Right cardiac atrium (tissue), 5 donors: ENCODE measurements at regions not wholly inside any gene's neighbourhood (a gene's known extent, or its start where the extent isn't known, plus 50 kb on each side); places are given as distances from the start of the nearest gene placed in this dataset.

Experiments
- ATAC-seq, 2 donors: fragments of 200-7000 bp; cut with Tn5 transposase; one replicate each; pipeline versions ENCODE4 v1.8.0 to v1.9.1; 2020; ENCODE audit warnings: moderate library complexity in 2 of 2, mild to moderate bottlenecking in 1 of 2
- DNase-seq, 3 donors: peaks; one replicate each; pipeline ENCODE4 v3.0.0-alpha.2; 2020
- H3K27ac ChIP-seq: one replicate; pipeline ENCODE4 v1.5.1; 2013; ENCODE audit warnings: mild to moderate bottlenecking, low read length, control low read depth, moderate library complexity
- H3K27me3 ChIP-seq: one replicate; pipeline ENCODE4 v1.6.1; 2013; ENCODE audit not compliant: control insufficient read depth, insufficient read depth
- H3K4me1 ChIP-seq: one replicate; pipeline ENCODE4 v1.6.1; 2013; ENCODE audit warnings: low read length; ENCODE audit not compliant: control insufficient read depth, insufficient read depth
- H3K4me3 ChIP-seq: one replicate; pipeline ENCODE4 v1.5.1; 2013; ENCODE audit warnings: low read length, control low read depth
- H3K9me3 ChIP-seq: one replicate; pipeline ENCODE4 v1.6.1; 2013; ENCODE audit warnings: low read length; ENCODE audit not compliant: control insufficient read depth
- WGBS: extraction: QIAGEN DNeasy Blood & Tissue Kit; methylation state at CpG from one replicate; pipeline ENCODE4 v1.1.7; 2013; 5-methylcytosine and 5-hydroxymethylcytosine counted together
- intact Hi-C, 4 donors: fragments of 100-400 bp; cut with DNase I; formaldehyde crosslinking; loops; one replicate each; pipeline versions ENCODE4 v1.11.0 to v1.14.0; 2022 to 2023
- donor health status: healthy with polysubstance abuse.
- donor health status: DM: no; HTN: yes; CAD: no.
- donor health status: DM: no; HTN: no; CAD: no.
- donor health status: DM: no; HTN: yes; CAD: no; lungs with severe emphysema.
- donor health status: DM: yes; HTN: yes; CAD: no.

GRCh38 chr2:180495606-180496005 is 484.8 kb upstream of the UBE2E3 start:
- 48% methylated on average over 2 of the region's 2 CpGs for WGBS
- peak in 1 of 3 donors; percentile 43 for DNase-seq
- no peak overlapping the region for H3K4me3 ChIP-seq
- no peak for ATAC-seq
- no peaks in the 10 kb centered on the region for H3K9me3 ChIP-seq
- intact Hi-C loops = no loop called here
- H3K27me3 ChIP-seq = no peaks in the 10 kb centered on the region
- H3K27ac ChIP-seq = no peak overlapping the region
- H3K4me1 ChIP-seq = peaks cover 1% of the 10 kb centered on the region

- intact Hi-C loops = no loop called here
- Histone ChIP-seq H3K27ac (no peak overlapping the region), H3K9me3 (no peaks in the 10 kb centered on the region), H3K4me3 (no peak overlapping the region), H3K4me1 (peaks cover 1% of the 10 kb centered on the region), H3K27me3 (no peaks in the 10 kb centered on the region)
- ATAC-seq = no peak
- WGBS = 72% methylated on average over 2 of the region's 2 CpGs
- no peak for DNase-seq
Observed at GRCh38 chr2:180494286-180494685, 486.1 kb upstream of the UBE2E3 start.

- DNase-seq = no peak
- Histone ChIP-seq H3K4me1 (no peaks in the 10 kb centered on the region), H3K27ac (no peak overlapping the region), H3K9me3 (no peaks in the 10 kb centered on the region), H3K4me3 (no peak overlapping the region), H3K27me3 (no peaks in the 10 kb centered on the region)
- 89% methylated on average over 4 of the region's 4 CpGs for WGBS
- intact Hi-C loops = no loop called here
- ATAC-seq = no peak
Observed at GRCh38 chr2:180482696-180483095, 475.6 kb upstream of the CWC22 start.

GRCh38 chr2:180481998-180482397 is 474.9 kb upstream of the CWC22 start:
- intact Hi-C loops = no loop called here
- 55% methylated on average over 2 of the region's 2 CpGs for WGBS

GRCh38 chr2:180478883-180479282 is 471.8 kb upstream of the CWC22 start:
- no peak for DNase-seq
- Histone ChIP-seq H3K27me3 (no peaks in the 10 kb centered on the region), H3K27ac (no peak overlapping the region), H3K9me3 (no peaks in the 10 kb centered on the region), H3K4me1 (no peaks in the 10 kb centered on the region), H3K4me3 (no peak overlapping the region)
- intact Hi-C loops = no loop called here
- no peak for ATAC-seq

More at GRCh38 chr2:180481998-180482397, 474.9 kb upstream of the CWC22 start:
- H3K4me1 ChIP-seq = no peaks in the 10 kb centered on the region
- no peaks in the 10 kb centered on the region for H3K9me3 ChIP-seq
- no peak for DNase-seq
- H3K27ac ChIP-seq = no peak overlapping the region
- H3K4me3 ChIP-seq = no peak overlapping the region
- no peaks in the 10 kb centered on the region for H3K27me3 ChIP-seq
- ATAC-seq = no peak

GRCh38 chr2:180474716-180475115 is 467.6 kb upstream of the CWC22 start:
- Histone ChIP-seq H3K27ac (no peak overlapping the region), H3K27me3 (no peaks in the 10 kb centered on the region), H3K9me3 (no peaks in the 10 kb centered on the region), H3K4me1 (no peaks in the 10 kb centered on the region), H3K4me3 (no peak overlapping the region)
- intact Hi-C loops = no loop called here
- DNase-seq (no peak), ATAC-seq (no peak)

GRCh38 chr2:180473456-180473855 is 466.4 kb upstream of the CWC22 start:
- ATAC-seq (no peak), DNase-seq (no peak)
- no peaks in the 10 kb centered on the region for H3K27me3 ChIP-seq
- intact Hi-C loops = no loop called here
- no peak overlapping the region for H3K27ac ChIP-seq
- WGBS = 48% methylated on average over 1 of the region's 1 CpG
- H3K4me3 ChIP-seq = no peak overlapping the region
- H3K9me3 ChIP-seq = no peaks in the 10 kb centered on the region
- no peaks in the 10 kb centered on the region for H3K4me1 ChIP-seq

- Histone ChIP-seq H3K27ac (no peak overlapping the region), H3K4me3 (no peak overlapping the region), H3K27me3 (no peaks in the 10 kb centered on the region), H3K4me1 (no peaks in the 10 kb centered on the region), H3K9me3 (no peaks in the 10 kb centered on the region)
- intact Hi-C loops = no loop called here
- 40% methylated on average over 1 of the region's 1 CpG for WGBS
- ATAC-seq = peak in 1 of 2 donors; percentile 36
- no peak for DNase-seq
Observed at GRCh38 chr2:180472133-180472532, 465.0 kb upstream of the CWC22 start.

GRCh38 chr2:180463608-180464007 is 456.5 kb upstream of the CWC22 start:
- H3K4me3 ChIP-seq = no peak overlapping the region
- H3K27me3 ChIP-seq = no peaks in the 10 kb centered on the region
- H3K27ac ChIP-seq = no peak overlapping the region
- DNase-seq = no peak
- no peaks in the 10 kb centered on the region for H3K4me1 ChIP-seq
- intact Hi-C loops = no loop called here
- H3K9me3 ChIP-seq = no peaks in the 10 kb centered on the region
- no peak for ATAC-seq

GRCh38 chr2:180461761-180462160 is 454.7 kb upstream of the CWC22 start:
- no peaks in the 10 kb centered on the region for H3K4me1 ChIP-seq
- ATAC-seq (no peak), DNase-seq (no peak)
- H3K4me3 ChIP-seq = no peak overlapping the region
- 80% methylated on average over 3 of the region's 3 CpGs for WGBS
- intact Hi-C loops = no loop called here
- H3K27me3 ChIP-seq = no peaks in the 10 kb centered on the region
- no peak overlapping the region for H3K27ac ChIP-seq
- no peaks in the 10 kb centered on the region for H3K9me3 ChIP-seq

GRCh38 chr2:180456801-180457200 is 449.7 kb upstream of the CWC22 start:
- ATAC-seq (no peak), DNase-seq (no peak)
- H3K27me3 ChIP-seq = no peaks in the 10 kb centered on the region
- no peak overlapping the region for H3K27ac ChIP-seq
- H3K9me3 ChIP-seq = no peaks in the 10 kb centered on the region
- H3K4me1 ChIP-seq = no peaks in the 10 kb centered on the region
- no peak overlapping the region for H3K4me3 ChIP-seq
- intact Hi-C loops = no loop called here
- 74% methylated on average over 3 of the region's 3 CpGs for WGBS

GRCh38 chr2:180450841-180451240 is 443.7 kb upstream of the CWC22 start:
- intact Hi-C loops = no loop called here
- Histone ChIP-seq H3K27ac (no peak overlapping the region), H3K4me1 (no peaks in the 10 kb centered on the region), H3K27me3 (no peaks in the 10 kb centered on the region), H3K4me3 (no peak overlapping the region), H3K9me3 (no peaks in the 10 kb centered on the region)
- no peak for DNase-seq
- ATAC-seq = no peak
